Lung (tissue), 11 donors: ENCODE measurements at regions not wholly inside any gene's neighbourhood (a gene's known extent, or its start where the extent isn't known, plus 50 kb on each side); places are given as distances from the start of the nearest gene placed in this dataset.

ENCODE experiments used
- ATAC-seq: fragments of 200-7000 bp; cut with Tn5 transposase; one replicate; pipeline ENCODE4 v1.9.1; 2020; ENCODE audit warnings: moderate number of reproducible peaks; ENCODE audit not compliant: insufficient read depth, low FRiP score
- DNase-seq, 3 donors: peaks; one replicate each; pipeline ENCODE4 v3.0.0-alpha.2; 2013 to 2017
- H3K27ac ChIP-seq, 2 donors: one replicate each; pipeline ENCODE4 v1.5.1; 2013; ENCODE audit warnings: mild to moderate bottlenecking in 2 of 2, moderate library complexity in 2 of 2, control low read depth in 1 of 2, inconsistent platforms in 1 of 2, low read depth in 1 of 2, low read length in 1 of 2
- H3K27me3 ChIP-seq, 3 donors: one replicate each; pipeline ENCODE4 v1.5.1; 2013; ENCODE audit warnings: low read length in 2 of 3; ENCODE audit not compliant: control insufficient read depth in 3 of 3, insufficient read depth in 3 of 3
- H3K36me3 ChIP-seq, 4 donors: one replicate each; pipeline ENCODE4 v1.5.1; 2013; ENCODE audit warnings: low read length in 4 of 4, mild to moderate bottlenecking in 1 of 4, moderate library complexity in 1 of 4; ENCODE audit not compliant: control insufficient read depth in 4 of 4, insufficient read depth in 4 of 4
- H3K4me1 ChIP-seq, 5 donors: one replicate each; pipeline ENCODE4 v1.5.1; 2013; ENCODE audit warnings: low read length in 5 of 5, mild to moderate bottlenecking in 2 of 5, moderate library complexity in 1 of 5; ENCODE audit not compliant: control insufficient read depth in 5 of 5, insufficient read depth in 5 of 5
- H3K4me3 ChIP-seq: one replicate; pipeline ENCODE4 v1.5.1; 2013; ENCODE audit warnings: mild to moderate bottlenecking, control low read depth, moderate library complexity
- H3K9ac ChIP-seq, 2 donors: one replicate each; pipeline ENCODE4 v1.5.1; 2013; ENCODE audit warnings: low read length in 2 of 2, control low read depth in 1 of 2; ENCODE audit not compliant: insufficient read depth in 1 of 2
- H3K9me3 ChIP-seq, 4 donors: one replicate each; pipeline ENCODE4 v1.5.1; 2013; ENCODE audit warnings: low read length in 3 of 4, mild to moderate bottlenecking in 1 of 4, moderate library complexity in 1 of 4; ENCODE audit not compliant: control insufficient read depth in 4 of 4, insufficient read depth in 3 of 4
- WGBS, 2 donors: extraction: QIAGEN DNeasy Blood & Tissue Kit; methylation state at CpG; one replicate each; pipeline ENCODE4 v1.1.7; 2013; 5-methylcytosine and 5-hydroxymethylcytosine counted together
- TF ChIP-seq, protein P1 (sequence below): IDR thresholded peaks from 2 replicates; pipeline ENCODE4 v1.5.1; 2012; ENCODE audit warnings: mild to moderate bottlenecking; ENCODE audit errors: control extremely low read depth, extremely low read depth
- donor health status: control.
- donor health status: control.
- donor health status: Bipolar disorder and iron deficiency.
- donor health status: healthy.
- donor health status: DM: yes; HTN: yes; CAD: no.

DNA sequence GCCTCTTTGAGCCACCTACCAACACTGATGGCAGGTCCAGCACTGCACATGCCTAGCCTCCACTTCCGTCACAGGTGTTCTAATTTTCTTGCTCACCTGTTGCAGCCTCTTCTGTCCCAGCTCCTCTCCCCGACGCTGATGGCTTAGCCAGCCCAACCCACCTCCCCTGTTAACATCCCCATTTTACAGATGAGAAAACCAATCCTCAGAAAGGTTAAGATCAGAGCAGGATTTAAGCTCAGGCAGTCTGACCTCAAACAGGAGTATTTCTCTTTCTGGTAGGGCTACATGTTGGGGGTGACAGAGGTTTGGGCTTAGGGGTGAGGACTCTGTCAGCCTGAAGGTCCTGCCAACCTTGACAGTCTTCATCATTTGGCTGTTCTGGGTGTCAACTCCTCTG lies 74.5 kb upstream of the PITX1 start:
- Histone ChIP-seq H3K27ac (no peak overlapping the region), H3K4me3 (no peak overlapping the region), H3K4me1 (peaks cover 0 to 20% (median 1%) of the 10 kb centered on the region in 5 donors), H3K27me3 (no peaks in the 10 kb centered on the region), H3K9me3 (peaks cover 0 to 2% (median 0%) of the 10 kb centered on the region in 4 donors), H3K36me3 (no peaks in the 10 kb centered on the region), H3K9ac (no peak overlapping the region)
- TF ChIP-seq, protein P1, sequence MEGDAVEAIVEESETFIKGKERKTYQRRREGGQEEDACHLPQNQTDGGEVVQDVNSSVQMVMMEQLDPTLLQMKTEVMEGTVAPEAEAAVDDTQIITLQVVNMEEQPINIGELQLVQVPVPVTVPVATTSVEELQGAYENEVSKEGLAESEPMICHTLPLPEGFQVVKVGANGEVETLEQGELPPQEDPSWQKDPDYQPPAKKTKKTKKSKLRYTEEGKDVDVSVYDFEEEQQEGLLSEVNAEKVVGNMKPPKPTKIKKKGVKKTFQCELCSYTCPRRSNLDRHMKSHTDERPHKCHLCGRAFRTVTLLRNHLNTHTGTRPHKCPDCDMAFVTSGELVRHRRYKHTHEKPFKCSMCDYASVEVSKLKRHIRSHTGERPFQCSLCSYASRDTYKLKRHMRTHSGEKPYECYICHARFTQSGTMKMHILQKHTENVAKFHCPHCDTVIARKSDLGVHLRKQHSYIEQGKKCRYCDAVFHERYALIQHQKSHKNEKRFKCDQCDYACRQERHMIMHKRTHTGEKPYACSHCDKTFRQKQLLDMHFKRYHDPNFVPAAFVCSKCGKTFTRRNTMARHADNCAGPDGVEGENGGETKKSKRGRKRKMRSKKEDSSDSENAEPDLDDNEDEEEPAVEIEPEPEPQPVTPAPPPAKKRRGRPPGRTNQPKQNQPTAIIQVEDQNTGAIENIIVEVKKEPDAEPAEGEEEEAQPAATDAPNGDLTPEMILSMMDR, result no peak
- DNase-seq, result no peak
- 89 to 95% methylated on average over 3 of the region's 3 CpGs for WGBS, 2 donors
- no peak for ATAC-seq

DNA sequence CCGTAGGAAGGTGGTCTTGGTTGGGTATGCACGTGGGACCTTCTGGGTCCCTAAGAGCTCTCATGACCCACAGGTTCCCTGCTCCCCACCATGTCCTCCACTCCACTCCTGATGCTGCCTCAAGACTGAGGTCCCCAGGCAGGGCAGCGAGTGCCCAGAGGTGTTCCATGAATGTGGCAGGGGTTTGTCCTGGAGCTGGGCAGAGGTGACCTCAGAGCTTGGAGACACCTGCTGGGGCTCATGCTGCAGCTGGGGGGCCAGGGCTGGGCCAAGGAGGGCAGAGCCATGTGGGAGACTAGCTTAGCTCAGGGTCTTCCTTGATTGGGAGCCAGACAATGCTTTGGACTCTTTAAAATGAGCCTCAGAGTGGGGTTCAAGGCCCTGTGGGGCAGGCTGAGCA lies 74.0 kb upstream of the PITX1 start:
- peaks cover 0 to 22% (median 0%) of the 10 kb centered on the region in 5 donors for H3K4me1 ChIP-seq
- no peaks in the 10 kb centered on the region for H3K36me3 ChIP-seq
- no peak for ATAC-seq
- TF ChIP-seq, protein P1, result no peak
- no peak overlapping the region for H3K9ac ChIP-seq
- peaks cover 0 to 2% (median 0%) of the 10 kb centered on the region in 4 donors for H3K9me3 ChIP-seq
- no peak overlapping the region for H3K4me3 ChIP-seq
- no peaks in the 10 kb centered on the region for H3K27me3 ChIP-seq
- no peak overlapping the region for H3K27ac ChIP-seq
- WGBS, 2 donors, result 86 to 93% methylated on average over 3 of the region's 3 CpGs
- no peak for DNase-seq

DNA sequence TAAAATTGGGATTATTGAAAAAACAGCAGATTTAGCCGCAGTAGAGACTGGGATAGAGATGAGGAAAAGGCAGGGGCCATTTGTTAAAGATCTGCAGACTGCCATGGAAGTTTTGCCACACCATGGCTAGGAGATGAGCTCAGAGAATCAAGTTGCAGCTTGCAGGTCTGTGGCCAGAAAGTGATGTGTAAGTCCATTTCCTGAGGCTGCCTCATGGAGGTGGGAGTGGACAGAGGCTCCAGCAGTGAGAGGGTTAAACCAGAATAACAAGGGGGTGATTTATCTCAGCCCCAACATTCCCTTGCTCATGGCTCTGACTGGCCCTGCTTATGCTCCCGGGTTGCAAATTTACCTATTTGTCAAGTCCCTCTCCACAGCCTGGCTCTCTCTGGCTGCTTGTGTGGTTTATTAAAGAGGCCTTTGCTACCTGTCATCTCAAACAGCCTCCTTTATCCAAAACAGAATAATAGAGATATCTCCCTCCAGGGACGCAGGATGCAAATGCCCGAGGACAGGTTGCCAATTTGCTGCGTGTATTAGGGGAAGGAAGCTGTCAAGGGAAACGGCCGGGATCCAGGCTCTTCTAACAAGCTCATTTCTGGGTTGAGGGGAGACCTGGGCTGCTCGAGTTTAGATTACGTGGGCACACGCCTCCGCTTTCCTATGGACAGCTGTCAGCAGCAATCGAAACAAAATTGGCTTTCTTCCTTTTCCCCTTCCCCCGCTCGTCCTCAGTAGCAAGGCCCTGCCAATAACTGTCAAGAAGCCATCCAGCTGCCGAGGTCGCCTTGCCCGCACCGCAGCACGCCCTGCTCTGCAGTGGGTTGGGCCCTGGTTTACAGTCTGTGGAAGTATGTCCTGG lies 72.8 kb upstream of the PITX1 start:
- no peak overlapping the region for H3K9ac ChIP-seq
- no peaks in the 10 kb centered on the region for H3K36me3 ChIP-seq
- no peak for ATAC-seq
- peaks cover 0 to 19% (median 0%) of the 10 kb centered on the region in 5 donors for H3K4me1 ChIP-seq
- DNase-seq, result no peak
- H3K27ac ChIP-seq, result no peak overlapping the region
- peaks cover 0 to 2% (median 0%) of the 10 kb centered on the region in 4 donors for H3K9me3 ChIP-seq
- no peak overlapping the region for H3K4me3 ChIP-seq
- WGBS, 2 donors, result 42 to 44% methylated on average over 19 of the region's 19 CpGs
- TF ChIP-seq, protein P1, result no peak
- H3K27me3 ChIP-seq, result no peaks in the 10 kb centered on the region
